NT2/D1 (cell line): ENCODE measurements at regions not wholly inside any gene's neighbourhood (a gene's known extent, or its start where the extent isn't known, plus 50 kb on each side); places are given as distances from the start of the nearest gene placed in this dataset.

Experiments used
- SUZ12 ChIP-seq: IDR thresholded peaks from 2 replicates; pipeline ENCODE4 v1.6.1; 2011; ENCODE audit not compliant: insufficient read length, insufficient read depth; ENCODE audit errors: extremely low read depth
- ZNF274 ChIP-seq: IDR thresholded peaks from 2 replicates; pipeline ENCODE4 v1.6.1; 2011; ENCODE audit warnings: mild to moderate bottlenecking, low read depth, low read length

- TF ChIP-seq ZNF274, result no peak
- TF ChIP-seq SUZ12, result no peak
Observed at GRCh38 chr14:43175896-43176295, 1331.2 kb downstream of the FSCB start.
